Fibroblast of villous mesenchyme (primary cell): ENCODE measurements at regions not wholly inside any gene's neighbourhood (a gene's known extent, or its start where the extent isn't known, plus 50 kb on each side); places are given as distances from the start of the nearest gene placed in this dataset.
"Not testable (repeated sequence)": the region's sequence is repeated elsewhere in the genome, so short reads cannot be mapped to it uniquely, and the experiment has no call there.

Source experiments
- DNase-seq: peaks from one replicate; pipeline ENCODE4 v3.0.0-alpha.2; 2010; ENCODE audit warnings: low read depth
- H3K4me3 ChIP-seq: 2 replicates; pipeline ENCODE4 v1.5.1; 2011; ENCODE audit warnings: low read depth, mild to moderate bottlenecking, low read length
- CTCF ChIP-seq: IDR thresholded peaks from 2 replicates; pipeline ENCODE4 v1.5.1; 2012; ENCODE audit warnings: low read depth, mild to moderate bottlenecking, low read length; ENCODE audit not compliant: insufficient read depth

- H3K4me3 ChIP-seq = no peak overlapping the region
- no peak for DNase-seq
- TF ChIP-seq CTCF = no peak
Observed at GRCh38 chr4:86506591-86506990, 87.5 kb upstream of the PTPN13 start.

GRCh38 chr4:86508436-86508835 is 85.7 kb upstream of the PTPN13 start:
- peak; percentile 51 for DNase-seq
- TF ChIP-seq CTCF = no peak

GRCh38 chr4:86511590-86511989 is 82.5 kb upstream of the PTPN13 start:
- no peak for DNase-seq
- TF ChIP-seq CTCF = no peak
- no peak overlapping the region for H3K4me3 ChIP-seq

More at GRCh38 chr4:86508436-86508835, 85.7 kb upstream of the PTPN13 start:
- peak overlapping the region; percentile 30 for H3K4me3 ChIP-seq

- no peak overlapping the region for H3K4me3 ChIP-seq
- no peak for TF ChIP-seq CTCF
- DNase-seq = no peak
Observed at GRCh38 chr4:86512631-86513030, 81.5 kb upstream of the PTPN13 start.

- not testable (repeated sequence) for H3K4me3 ChIP-seq, DNase-seq
Observed at GRCh38 chr4:86515963-86516362, 78.2 kb upstream of the PTPN13 start.

GRCh38 chr4:86521373-86521969 is 72.6 kb upstream of the PTPN13 start:
- no peak overlapping the region for H3K4me3 ChIP-seq
- TF ChIP-seq CTCF = no peak
- DNase-seq = no peak

GRCh38 chr4:86522349-86522748 is 71.8 kb upstream of the PTPN13 start:
- DNase-seq = no peak
- no peak overlapping the region for H3K4me3 ChIP-seq
- peak; percentile 25 for TF ChIP-seq CTCF

GRCh38 chr4:86523333-86523732 is 70.8 kb upstream of the PTPN13 start:
- DNase-seq = no peak
- no peak overlapping the region for H3K4me3 ChIP-seq
- TF ChIP-seq CTCF = no peak

GRCh38 chr4:86527713-86528112 is 66.4 kb upstream of the PTPN13 start:
- H3K4me3 ChIP-seq, DNase-seq: not testable (repeated sequence)
